ENCODE measurements at regions not wholly inside any gene's neighbourhood (a gene's known extent, or its start where the extent isn't known, plus 50 kb on each side); places are given as distances from the start of the nearest gene placed in this dataset.

DNA sequence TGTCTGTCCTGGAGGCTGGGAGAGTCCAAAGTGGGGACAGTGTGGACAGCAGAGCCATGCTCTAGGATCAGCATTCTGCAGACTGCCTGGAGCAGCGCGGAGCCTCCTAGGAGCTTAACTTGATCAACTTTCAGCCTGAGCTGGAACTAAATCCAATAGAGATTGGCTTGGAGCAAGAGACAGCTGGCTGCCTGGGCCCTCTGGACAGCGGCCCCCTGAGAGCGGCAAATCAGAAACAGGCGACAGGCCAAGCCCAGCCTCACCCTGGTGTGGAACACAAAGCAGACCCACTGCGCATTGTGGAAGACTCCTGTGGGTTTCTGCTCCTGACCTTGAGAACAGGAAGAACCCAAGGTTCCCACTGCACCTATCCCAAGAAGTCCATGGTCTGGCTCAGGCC, 462.2 kb downstream of the TSHZ3 start:
- DNase-seq: no peak

DNA sequence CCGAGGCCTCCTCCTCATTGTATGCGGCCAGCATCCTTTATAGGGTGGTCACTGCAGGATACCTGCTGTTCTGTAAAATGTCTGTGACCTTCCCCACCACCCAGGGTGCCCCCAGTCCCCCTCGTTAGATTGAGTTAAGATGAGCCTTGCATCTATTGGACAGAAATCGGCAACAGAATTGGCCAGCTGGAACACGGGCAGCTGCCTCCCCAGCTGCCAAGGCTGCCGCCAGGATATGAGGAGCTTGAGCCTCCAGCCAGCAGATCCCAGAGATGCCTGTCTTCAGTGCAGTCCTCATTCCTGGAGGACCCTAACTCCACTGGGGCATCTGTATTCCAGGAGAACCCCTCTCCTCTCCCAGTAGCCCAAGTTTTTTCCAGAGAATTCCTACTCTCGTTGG, 463.0 kb downstream of the TSHZ3 start:
- no peak for DNase-seq

DNA sequence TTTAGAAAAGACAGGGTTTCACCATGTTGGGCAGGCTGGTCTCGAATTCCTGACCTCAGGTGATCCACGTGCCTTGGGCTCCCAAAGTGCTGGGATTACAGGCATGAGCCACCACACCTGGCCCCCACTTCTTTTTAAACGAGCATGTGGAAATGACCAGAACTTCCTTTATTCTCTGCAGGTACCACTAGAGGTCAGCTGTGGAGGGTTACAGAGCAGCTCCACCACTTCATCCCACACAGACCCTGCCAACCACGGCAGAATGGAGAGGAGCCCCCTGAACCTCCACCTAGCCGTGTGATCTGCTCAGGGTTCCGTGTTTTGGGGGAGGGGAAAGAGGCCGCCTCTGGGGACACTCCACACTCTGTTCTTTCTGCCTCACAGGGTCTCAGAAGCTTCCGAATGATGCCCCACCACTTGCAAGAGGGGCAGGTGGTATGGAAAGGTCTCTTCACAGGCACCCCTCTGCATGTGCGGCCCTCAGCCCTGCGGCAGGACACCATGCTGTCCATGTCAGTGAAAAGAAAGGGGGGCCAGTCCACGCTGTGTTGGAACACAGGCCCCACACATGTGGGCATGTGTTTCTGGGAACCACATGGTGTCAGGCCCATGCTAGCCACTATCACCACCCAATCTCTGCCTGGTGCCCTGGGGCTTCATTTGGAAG, 465.0 kb downstream of the TSHZ3 start:
- DNase-seq: no peak

DNA sequence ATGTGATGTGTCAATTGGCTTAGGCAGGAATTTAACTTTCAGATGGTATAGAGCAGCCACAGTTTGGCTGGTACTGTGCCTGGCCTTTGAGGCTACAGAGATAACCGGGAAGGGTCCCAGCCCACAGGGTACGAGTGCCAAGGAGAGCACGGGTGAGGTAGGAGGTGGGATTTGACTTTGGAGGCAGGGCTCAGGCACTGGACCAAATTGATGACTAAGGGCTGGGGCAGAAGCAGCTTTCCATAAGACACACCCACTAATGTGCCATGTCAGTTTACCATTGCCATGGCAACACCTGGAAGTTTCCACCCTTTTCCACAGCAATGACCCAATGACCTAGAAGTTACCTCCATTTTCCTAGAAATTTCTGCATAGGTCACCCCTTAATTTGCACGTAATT, 466.2 kb downstream of the TSHZ3 start:
- no peak for DNase-seq

DNA sequence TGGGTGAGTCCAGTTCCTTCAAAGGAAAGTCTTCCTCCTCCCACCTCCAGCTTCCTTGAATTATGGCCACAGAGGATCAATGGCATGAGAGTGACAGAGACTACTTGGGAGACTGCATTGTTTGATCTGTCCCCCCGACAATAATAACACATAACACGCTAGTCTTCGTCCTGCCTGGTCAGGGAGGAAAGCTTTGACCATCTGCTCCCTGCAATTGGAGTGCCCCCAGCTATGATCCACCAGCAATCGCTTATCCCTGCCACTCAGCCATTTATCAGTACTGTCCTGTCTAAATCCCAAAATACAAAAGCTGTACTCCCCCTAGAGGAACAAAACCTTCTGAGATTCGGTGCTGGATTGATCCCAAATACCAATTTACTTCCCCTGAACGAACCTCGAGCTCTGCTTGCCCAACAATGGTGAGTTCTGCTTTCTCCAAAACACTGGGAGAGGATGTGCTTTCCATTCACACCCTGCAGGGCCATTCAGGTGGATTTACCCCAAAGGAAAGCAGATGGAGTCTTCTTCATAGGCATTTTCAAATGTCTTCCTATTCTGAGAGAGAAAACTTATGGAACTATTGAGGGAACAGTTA, 466.7 kb downstream of the TSHZ3 start:
- DNase-seq: no peak

DNA sequence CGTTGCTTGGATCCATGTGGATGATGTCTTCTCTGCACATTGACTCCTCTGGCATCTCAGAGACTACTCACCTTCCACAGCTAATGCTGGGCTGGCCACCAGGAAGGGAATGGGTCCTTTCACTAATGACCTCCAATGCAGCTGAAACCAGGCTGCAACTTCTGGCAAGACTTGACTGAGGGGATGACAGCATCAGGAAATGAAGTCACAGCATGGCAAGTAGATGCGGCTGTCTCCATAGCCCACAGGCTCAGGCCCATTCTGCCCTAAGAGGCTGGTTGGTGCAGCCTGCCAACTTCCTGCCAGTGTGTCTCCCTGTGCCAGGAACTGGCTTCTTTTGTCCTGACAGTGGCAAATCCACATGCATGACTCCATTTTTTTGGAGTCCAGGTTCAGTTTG, 467.3 kb downstream of the TSHZ3 start:
- no peak for DNase-seq

DNA sequence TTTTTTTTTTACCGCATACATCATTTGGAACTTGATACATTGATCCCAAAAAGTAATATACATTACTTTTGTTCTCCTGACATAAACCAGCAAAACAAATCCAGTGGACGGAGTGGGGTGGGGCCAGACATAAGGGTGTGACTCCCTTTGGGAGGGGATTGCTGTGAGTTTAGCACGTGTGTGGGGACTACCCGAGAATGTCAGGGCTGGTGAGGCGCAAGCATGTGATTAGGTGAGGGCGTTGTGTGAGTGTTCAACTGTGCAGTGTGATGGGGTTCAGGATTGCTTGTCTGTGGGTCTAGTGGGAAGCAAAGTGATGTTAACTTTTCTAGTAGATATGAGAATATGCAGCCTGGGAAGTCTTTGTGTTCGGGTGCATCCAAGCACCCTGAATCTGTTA, 468.0 kb downstream of the TSHZ3 start:
- DNase-seq: no peak

DNA sequence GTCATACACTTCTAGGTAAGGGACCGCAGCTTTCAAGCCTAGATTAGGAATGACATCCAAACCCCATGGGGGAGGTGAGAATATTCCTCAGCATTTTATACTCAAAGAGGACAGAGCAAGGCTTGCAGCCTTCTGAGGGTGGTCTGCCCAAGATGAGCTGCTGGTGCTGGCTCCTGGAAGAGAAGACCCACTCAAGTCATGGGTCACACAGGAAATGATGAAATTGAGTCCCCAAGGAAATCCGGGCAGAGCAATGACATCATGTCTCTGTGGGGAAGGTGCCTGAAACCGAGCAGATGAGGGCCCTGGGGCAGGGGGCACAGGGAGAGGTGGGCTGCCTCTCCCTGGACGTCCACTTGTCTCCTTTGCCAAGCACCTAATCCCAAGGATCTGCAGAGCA, 468.7 kb downstream of the TSHZ3 start:
- no peak for DNase-seq

DNA sequence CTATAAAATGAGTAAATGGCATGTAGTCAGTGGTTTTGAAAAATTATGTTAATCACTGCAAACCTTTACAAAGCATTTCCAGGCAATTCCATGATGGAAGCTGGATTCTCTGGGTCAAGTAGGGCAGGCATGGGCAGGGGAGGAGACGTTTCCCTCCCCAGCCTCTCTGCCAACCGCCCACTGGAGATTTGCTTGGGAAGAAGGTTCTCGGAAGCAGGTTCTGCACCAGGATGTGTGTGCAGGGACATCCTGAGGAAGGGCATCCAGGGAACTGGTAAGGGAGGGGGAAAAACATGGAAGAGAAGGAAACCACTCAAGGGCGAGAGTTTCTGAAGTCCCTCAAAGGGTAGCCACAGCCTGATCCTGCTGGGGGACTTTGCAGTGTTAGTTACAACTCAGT, 469.1 kb downstream of the TSHZ3 start:
- DNase-seq: no peak

DNA sequence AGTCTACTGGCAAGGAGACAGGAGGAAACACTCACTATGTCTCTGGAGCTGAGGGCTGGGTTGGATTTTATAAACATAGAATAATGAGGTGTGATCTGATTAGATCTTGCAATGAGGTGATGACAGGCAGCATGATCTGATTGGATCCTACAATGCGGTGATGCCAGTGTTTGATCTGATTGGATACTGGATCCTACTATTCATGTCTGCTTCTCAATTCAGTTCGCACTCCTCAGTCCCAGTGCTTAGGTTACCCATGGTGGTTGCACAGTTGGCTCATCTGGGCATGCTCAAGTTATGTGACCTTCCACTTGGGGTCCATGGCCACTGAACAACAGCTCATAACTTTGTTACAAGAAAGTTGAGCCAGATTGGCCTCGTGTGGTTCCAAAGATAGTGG, 469.5 kb downstream of the TSHZ3 start:
- DNase-seq: no peak

DNA sequence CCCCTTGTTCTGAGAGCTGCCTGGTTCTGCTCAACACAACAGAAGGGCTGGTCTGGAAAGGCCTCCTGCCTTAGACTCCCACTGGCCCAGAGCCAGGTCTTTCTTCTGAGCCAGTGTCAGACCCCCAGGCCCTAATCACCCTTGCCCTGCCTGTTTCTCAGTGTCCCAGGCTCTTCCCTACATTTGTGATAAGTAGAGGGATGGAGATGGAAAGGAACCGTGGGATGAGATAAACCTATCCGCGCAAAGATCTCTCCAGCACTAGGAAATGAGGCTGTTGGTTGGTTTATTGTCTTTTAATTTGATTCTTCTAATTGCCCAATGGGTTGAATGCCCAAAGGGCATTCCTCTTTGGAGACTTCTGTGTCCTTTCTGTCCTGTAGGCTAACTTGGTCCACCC, 470.0 kb downstream of the TSHZ3 start:
- DNase-seq: no peak

DNA sequence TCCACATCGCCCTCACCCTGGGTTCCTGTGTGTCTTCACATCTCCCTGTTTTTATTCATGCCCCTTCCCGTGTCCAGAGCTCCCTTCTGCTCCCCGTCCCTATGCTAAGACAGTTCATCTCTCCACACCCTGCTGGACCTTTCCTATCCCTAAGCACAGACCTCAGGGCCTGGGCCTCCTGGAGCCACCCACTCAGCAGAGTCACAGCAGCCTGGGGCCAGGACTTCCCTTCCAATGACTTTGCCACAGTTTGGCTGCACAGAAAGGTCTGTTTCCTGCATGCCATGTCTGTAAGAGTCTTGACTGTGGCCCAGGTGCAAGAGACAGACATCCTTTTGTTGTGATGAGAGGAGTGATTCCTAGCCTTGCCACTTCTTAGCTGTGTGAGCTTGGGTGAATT, 470.7 kb downstream of the TSHZ3 start:
- DNase-seq: no peak

DNA sequence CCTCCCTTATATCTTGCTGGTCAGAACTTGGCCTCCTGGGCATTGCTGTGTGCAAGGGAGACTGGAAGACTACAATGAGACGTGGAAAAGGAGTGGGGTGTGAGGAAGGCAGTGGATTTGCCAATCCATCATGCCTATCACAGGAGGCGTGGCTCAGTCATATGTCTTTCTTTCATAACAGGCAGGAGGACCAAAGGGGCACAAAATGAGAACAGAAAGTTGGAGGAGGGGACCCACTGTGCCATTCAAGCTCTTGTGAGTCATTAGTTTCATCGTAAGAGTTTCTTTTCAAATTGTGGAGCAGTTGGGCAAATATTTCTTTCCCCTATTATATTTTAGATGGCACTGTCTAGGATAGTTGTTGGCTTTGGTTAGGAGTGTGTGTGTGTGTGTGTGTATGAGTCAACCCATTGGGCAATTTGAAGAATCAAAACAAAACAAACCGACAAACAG, 471.5 kb downstream of the TSHZ3 start:
- no peak for DNase-seq

DNA sequence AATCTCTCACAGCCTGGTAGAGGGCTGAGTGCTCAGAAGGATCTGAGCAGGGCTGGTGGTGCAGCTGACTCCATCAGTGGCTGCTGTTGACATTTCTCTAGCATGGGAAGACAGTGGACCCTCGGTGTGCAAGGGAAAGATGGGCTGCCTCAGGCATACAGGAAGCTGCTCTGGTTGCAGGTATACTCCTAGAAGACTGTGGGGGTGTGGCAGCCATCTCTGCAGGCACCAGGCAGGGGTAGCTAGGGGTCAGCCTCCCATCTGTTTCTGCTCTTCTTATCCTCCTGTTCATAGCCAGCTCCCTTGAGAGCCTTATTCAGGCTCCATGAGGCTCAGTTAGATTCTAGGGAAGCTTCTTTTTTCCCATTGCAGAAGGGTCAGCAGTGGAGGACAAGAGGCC, 475.5 kb downstream of the TSHZ3 start:
- DNase-seq: no peak

DNA sequence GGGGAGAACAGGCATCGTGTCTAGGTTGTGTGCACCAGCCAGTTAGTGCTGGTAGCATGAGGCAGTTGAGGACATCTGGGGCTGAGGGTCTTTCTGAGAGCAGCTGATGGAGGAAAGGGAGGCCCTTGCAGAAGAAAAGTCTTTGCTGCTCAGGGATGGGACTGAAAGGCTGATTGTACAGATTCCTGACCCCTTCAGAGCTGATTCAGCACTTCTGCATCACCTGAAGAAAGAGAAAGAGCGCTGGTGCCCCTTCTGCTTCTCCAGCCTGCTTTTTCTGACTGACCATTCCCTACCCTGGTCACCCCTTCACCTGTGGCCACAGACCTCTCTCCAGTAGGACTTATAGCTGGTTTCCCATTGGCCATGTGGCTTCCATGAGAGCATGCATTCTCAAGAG, 476.2 kb downstream of the TSHZ3 start:
- no peak for DNase-seq

DNA sequence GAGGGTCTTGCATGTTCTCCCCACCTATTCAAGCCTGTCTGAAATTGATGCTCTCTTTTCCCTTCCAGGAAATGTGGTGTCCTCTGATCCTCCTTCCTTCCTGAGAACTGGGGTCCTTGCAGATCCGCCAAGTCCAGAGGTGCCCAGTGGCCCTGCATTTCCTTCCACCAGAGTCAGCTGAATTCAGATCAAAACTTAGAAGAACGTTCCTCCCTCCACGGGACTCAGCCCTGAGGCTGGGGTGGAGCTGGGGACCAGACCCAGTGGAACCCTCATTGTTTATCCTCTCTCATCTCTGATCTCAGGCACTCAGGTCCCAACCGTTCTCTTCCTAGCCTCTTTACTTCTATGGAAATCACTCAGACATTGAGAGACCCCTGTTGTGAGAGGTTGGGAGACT, 477.3 kb downstream of the TSHZ3 start:
- DNase-seq: no peak

DNA sequence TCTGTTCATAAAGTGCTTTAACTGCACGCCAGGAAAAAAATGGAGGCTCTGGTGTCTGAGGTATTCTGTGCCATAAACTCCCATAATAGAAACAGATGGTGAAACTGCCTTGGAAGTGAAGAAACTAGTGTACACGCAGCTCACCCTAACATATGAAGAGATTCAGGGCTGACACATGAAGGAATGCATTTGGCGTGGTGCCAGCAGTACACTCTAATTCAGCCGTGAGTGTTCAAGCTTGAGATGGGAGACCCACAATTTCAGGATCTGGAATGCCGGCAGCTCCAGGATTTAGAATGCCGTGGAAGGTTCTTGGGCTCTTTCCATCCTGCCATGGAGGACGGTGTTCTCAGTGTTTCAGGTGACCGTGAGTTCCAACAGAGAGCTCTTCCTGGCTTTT, 478.4 kb downstream of the TSHZ3 start:
- no peak for DNase-seq

DNA sequence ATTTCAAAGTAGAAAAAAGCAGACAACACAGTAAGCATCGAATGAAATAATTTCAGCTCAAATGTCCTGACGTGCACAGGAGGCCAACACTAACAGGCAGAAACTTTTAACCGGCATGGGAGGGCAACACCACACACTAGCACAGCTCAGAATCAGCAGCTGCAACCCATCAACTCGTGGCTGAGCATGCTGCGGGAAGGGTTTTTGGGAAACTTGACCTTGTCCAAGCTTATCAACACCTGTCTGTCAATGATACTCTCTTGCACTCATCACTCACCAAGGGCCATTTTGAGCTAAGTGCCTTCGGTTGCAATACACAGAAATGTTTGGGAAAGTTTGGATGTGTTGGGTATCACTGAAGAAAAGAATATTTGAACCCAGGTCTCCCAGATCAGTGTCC, 483.7 kb downstream of the TSHZ3 start:
- DNase-seq: no peak

DNA sequence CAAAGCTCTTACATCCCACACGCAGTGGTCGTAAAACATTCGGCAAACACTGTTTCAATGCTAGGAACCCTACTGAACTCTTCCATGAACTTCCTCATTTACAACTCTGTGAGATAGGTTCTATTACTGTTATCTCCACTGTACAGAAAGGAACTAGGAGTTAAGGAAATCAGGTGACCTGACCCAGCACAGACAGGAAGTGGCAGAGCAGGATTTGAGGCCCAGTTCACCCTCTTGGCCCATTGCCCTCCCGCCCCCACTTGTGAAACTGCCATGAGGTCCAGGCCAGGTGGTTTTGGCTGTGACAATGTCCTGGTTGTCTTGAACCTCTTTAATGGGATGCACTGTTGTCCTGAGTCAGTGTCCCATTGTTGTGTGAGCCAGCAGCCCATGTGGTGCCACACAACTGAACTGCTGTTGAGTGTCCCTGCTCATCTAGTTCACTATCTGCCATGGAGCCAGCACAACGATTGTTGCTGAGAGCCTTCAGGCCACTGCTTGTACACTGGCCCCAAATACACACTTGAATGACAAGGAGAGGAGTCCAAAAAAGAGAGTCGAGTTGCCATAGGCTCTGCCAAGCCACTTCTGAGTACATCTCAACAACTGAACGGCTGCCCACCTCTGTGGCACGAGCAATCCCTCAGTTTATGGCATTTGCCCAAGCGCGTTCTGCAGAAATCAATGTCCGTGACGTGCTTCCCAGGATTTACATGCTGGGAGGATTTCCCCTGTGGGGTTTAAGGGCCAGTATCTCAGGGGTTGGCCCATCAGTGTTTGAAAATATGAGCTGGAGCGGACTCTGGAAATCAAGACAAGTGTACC, 484.6 kb downstream of the TSHZ3 start:
- DNase-seq: no peak

DNA sequence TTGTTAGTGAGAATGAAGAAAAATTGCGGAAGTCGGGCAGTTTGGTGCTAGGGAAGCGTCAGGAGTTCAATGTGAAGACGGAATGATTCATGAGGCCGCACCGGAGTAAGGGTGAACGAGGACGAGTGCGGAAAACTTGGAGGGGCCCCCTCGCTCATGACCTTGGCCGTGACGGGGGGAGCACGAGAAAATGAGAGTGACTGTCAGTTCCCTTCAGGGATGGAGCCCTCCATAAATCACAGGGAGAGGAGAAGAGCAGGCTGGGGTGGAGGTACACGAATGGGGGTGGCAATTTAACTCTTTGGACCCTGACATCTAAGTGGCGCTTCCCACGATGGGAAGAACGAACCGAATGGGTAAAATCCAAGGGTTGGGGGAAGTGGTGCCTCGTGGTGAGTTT, 486.4 kb downstream of the TSHZ3 start:
- DNase-seq: no peak

DNA sequence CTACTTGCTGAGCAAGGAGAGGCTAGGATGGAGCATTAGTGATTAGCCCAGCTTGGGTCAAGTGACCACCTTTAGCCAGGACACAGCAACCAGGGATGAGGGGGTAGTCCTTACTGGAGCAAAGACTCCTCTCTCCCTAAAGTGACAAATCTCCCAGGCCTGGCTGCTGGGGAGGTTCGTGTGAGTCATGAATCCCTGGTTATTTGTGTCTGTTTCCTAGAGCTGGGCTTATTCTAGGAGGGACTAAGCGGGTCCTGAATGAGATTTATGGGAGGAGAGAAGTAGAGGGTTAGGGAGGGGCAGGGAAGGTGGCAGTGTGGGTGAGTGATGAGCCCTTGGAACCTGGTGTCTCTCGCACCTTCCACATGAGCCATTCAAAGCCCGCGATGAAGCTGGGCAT, 487.3 kb downstream of the TSHZ3 start:
- no peak for DNase-seq

DNA sequence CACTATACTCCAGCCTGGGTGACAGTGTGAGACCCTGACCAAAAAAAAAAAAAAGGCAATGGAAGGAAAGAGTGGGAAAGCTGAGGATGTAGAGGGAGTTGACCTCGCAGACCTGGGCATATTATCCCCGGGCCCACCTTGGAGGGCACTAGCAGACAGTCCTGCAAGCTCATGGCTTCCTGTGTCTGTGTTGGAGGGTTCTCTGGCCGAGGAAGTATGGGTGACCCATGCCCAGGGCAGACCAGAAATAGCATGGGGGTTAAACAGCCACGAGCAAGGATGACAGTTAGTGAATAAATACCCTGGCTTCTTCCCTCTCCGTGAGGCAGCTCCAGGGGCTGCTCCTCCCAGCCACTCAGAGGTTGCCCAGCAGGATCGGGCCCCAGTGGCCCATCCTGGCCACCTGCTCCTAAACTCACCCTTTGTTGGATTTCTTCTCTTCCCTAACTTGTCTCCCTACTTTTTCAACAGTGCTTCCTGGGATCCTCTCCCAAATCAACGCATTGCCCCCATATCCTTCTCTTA, 485.8 kb downstream of the ZNF536 start:
- DNase-seq: no peak

DNA sequence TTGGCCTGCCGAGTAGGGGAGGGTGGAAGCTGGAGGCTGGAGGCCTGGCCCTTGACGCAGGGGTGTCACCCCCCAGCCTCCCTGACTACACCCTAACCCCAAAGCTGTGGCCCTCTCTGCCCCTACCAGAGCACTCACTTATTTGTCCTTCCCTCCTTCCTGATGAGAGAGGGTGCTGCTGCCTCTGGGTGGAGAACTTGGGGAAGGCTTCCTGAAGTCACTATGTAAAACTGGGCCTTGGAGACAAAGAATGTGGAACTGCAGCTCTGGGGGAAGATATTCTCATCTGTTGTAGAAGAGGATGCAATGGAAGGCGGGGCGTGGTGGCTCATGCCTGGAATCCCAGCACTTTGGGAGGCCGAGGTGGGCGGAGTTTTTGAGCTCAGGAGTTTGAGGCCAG, 485.2 kb downstream of the ZNF536 start:
- no peak for DNase-seq

DNA sequence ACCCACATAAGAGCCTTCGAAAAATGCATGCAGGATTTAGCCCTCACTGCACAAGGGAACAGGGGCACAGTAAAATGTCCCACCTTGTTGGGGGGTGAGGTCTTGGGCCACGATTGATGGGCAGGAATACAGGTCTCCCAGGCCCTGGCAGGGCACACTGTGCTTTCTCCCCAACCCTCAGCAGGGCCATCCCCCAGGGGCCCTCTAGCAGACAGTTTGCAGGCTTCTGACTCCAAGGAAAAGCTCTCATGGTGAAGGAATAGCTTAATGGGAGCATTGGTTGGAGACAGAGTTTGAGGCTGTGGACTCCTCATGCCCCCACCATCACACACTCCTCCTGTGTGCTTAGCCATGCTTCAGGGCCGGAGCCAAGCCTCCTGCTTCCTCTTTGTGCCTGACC, 484.6 kb downstream of the ZNF536 start:
- DNase-seq: no peak

All from stimulated activated CD4-positive, alpha-beta T cell treated with anti-CD3 and anti-CD28 coated beads, Interleukin-15, amount 100 ng/mL, for 24 hours (primary cell).